ENCODE measurements at regions not wholly inside any gene's neighbourhood (a gene's known extent, or its start where the extent isn't known, plus 50 kb on each side); places are given as distances from the start of the nearest gene placed in this dataset.

- TF ChIP-seq MAZ (IDR thresholded peaks at IDR 0.05; ENCODE audit: borderline replicate concordance, low read depth, low read length) (no peak), MAZ (CRISPR knock-in tag; IDR thresholded peaks at IDR 0.05; ENCODE audit: low read depth) (no peak), RAD51 (IDR thresholded peaks at IDR 0.05; ENCODE audit: borderline replicate concordance) (no peak), SIN3A (IDR thresholded peaks at IDR 0.05; ENCODE audit: borderline replicate concordance, low read depth, low read length) (no peak), DNMT1 (CRISPR knock-in tag; IDR thresholded peaks at IDR 0.05) (no peak), POGK (CRISPR knock-in tag; conservative IDR thresholded peaks at IDR 0.05) (no peak), ZNF446 (CRISPR knock-in tag; IDR thresholded peaks at IDR 0.05) (no peak), ZNF501 (CRISPR knock-in tag; IDR thresholded peaks at IDR 0.05) (0 out of 2 replicates have a peak, but pooled peaks have one; percentile 43), NFE2L2 (IDR thresholded peaks at IDR 0.05; ENCODE audit: low read length) (no peak), ARID5B (CRISPR knock-in tag; IDR thresholded peaks at IDR 0.05) (peak; percentile 91), ETV5 (CRISPR knock-in tag; IDR thresholded peaks at IDR 0.05; ENCODE audit: borderline replicate concordance) (peak; percentile 57; the same call in 1 of the 2 replicates), SSRP1 (CRISPR knock-in tag; IDR thresholded peaks at IDR 0.05) (0 out of 2 replicates have a peak, but pooled peaks have one; percentile 59), ZNF572 (CRISPR knock-in tag; IDR thresholded peaks at IDR 0.05) (no peak), SNRNP70 (IDR thresholded peaks at IDR 0.05; ENCODE audit: low read depth, low read length) (no peak), ZKSCAN5 (CRISPR knock-in tag; IDR thresholded peaks at IDR 0.05) (no peak), ZSCAN20 (CRISPR knock-in tag; IDR thresholded peaks at IDR 0.05; ENCODE audit: borderline replicate concordance) (no peak), ATF6 (CRISPR knock-in tag; conservative IDR thresholded peaks at IDR 0.05) (no peak), MZF1 (CRISPR knock-in tag; IDR thresholded peaks at IDR 0.05; ENCODE audit: borderline replicate concordance) (no peak), POLR2AphosphoS2 (IDR thresholded peaks at IDR 0.05; ENCODE audit: low read depth, low read length) (no peak), ZNF143 (CRISPR knock-in tag; IDR thresholded peaks at IDR 0.05) (no peak), HBP1 (CRISPR knock-in tag; IDR thresholded peaks at IDR 0.05; ENCODE audit: low read depth) (no peak), ZNF605 (CRISPR knock-in tag; IDR thresholded peaks at IDR 0.05) (no peak)
These were observed 62.6 kb upstream of the FN1 start (continued) for GRCh38 chr2:215498431-215498830.

Data from HepG2 (cell line).